H1 (cell line): ENCODE measurements at regions not wholly inside any gene's neighbourhood (a gene's known extent, or its start where the extent isn't known, plus 50 kb on each side); places are given as distances from the start of the nearest gene placed in this dataset.

Experiments used
- BACH1 ChIP-seq: IDR thresholded peaks from 2 replicates; pipeline ENCODE4 v1.6.1; 2012; ENCODE audit warnings: low read length, improper control_type of control experiment
- CTCF ChIP-seq, 3 experiments: IDR thresholded peaks; 1 replicate in 2 of 3; 2 replicates in 1 of 3; pipeline versions ENCODE4 v1.5.1 to v1.6.1; 2011; ENCODE audit warnings: low read length in 3 of 3, mild to moderate bottlenecking in 3 of 3, inconsistent platforms in 2 of 3, low read depth in 1 of 3, moderate library complexity in 1 of 3; ENCODE audit not compliant: insufficient read depth in 1 of 3; ENCODE audit errors: control extremely low read depth in 1 of 3
- E2F6 ChIP-seq: IDR thresholded peaks from 2 replicates; pipeline ENCODE4 v1.6.1; 2012; ENCODE audit warnings: inconsistent platforms
- POLR2A ChIP-seq, 2 experiments: IDR thresholded peaks; 1 replicate in 1 of 2; 2 replicates in 1 of 2; pipeline ENCODE4 v1.6.1; 2011; ENCODE audit warnings: low read depth in 2 of 2, low read length in 2 of 2, mild to moderate bottlenecking in 2 of 2; ENCODE audit errors: control extremely low read depth in 1 of 2
- POLR2AphosphoS5 ChIP-seq: IDR thresholded peaks from 2 replicates; pipeline ENCODE4 v1.6.1; 2011; ENCODE audit warnings: low read depth, low read length
- SP2 ChIP-seq: IDR thresholded peaks from 2 replicates; pipeline ENCODE4 v1.6.1; 2012; ENCODE audit warnings: mild to moderate bottlenecking, low read length, inconsistent platforms
- TCF12 ChIP-seq: IDR thresholded peaks from 2 replicates; pipeline ENCODE4 v1.6.1; 2011; ENCODE audit warnings: low read depth, mild to moderate bottlenecking, low read length
- ZNF274 ChIP-seq: IDR thresholded peaks from 2 replicates; pipeline ENCODE4 v1.7.0; 2012; ENCODE audit warnings: low read length, borderline replicate concordance; ENCODE audit errors: extremely low read depth

- TF ChIP-seq CTCF (IDR thresholded peaks at IDR 0.05; ENCODE audit: control extremely low read depth in 1 of 3, insufficient read depth in 1 of 3, low read depth in 1 of 3, low read length in 3 of 3) = no peak
- TF ChIP-seq TCF12 = no peak
- no peak for TF ChIP-seq ZNF274
- no peak for TF ChIP-seq POLR2A (IDR thresholded peaks at IDR 0.05; ENCODE audit: control extremely low read depth in 1 of 2, low read depth in 2 of 2, low read length in 2 of 2)
- no peak for TF ChIP-seq BACH1
- TF ChIP-seq POLR2AphosphoS5 = no peak
- no peak for TF ChIP-seq SP2
- TF ChIP-seq E2F6 = no peak
Observed at GRCh38 chr4:36640876-36641275, 359.5 kb downstream of the DTHD1 start.
